ENCODE measurements at regions not wholly inside any gene's neighbourhood (a gene's known extent, or its start where the extent isn't known, plus 50 kb on each side); places are given as distances from the start of the nearest gene placed in this dataset.

DNA sequence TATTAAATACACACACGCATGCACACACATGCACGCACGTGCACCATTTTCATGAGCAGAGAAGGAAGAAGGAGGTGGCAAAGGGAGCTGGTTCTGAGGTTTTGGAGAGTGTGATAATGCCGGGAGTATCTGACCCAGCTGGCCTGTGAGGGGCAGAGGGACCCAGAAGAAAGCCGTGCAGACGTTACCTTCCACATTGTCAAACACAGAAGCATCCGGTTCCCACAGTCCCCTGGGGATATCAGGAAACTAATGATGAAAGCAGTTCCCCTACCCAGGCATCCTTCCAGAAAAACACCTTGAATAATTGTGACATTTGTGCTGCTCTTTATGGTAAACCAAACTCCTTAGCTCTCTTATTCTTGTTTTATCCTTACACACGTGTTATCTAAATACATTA is 85.7 kb upstream of the FAM180A start:
- Histone ChIP-seq H3K27me3 (ENCODE audit: control insufficient read depth, insufficient read depth, low read length) (no peaks in the 10 kb centered on the region), H3K4me1 (ENCODE audit: control insufficient read depth, extremely low read depth, insufficient read depth, low read length) (no peaks in the 10 kb centered on the region), H3K4me2 (ENCODE audit: extremely low read depth, insufficient read depth, low read length) (no peak overlapping the region), H3K9ac (ENCODE audit: insufficient read depth, low read length) (no peak overlapping the region), H3K79me2 (ENCODE audit: control insufficient read depth, insufficient read depth, low read length) (no peaks in the 10 kb centered on the region), H2AFZ (ENCODE audit: low read length) (no peak overlapping the region), H3K9me3 (ENCODE audit: control insufficient read depth, insufficient read depth, low read depth, low read length) (no peaks in the 10 kb centered on the region), H4K20me1 (ENCODE audit: control insufficient read depth, extremely low read depth, insufficient read depth, low read length) (no peaks in the 10 kb centered on the region), H3K27ac (ENCODE audit: insufficient read depth, low read length) (no peak overlapping the region), H3K4me3 (replicated peaks in 1 of 4; ENCODE audit: control extremely low read depth in 1 of 4, insufficient read depth in 1 of 4, low read depth in 3 of 4, low read length in 4 of 4) (no peak overlapping the region), H3K36me3 (ENCODE audit: control insufficient read depth, insufficient read depth, low read length) (no peaks in the 10 kb centered on the region)
- TF ChIP-seq EZH2 (IDR thresholded peaks at IDR 0.05; ENCODE audit: low read length, missing control alignments): no peak
- TF ChIP-seq, protein P1, sequence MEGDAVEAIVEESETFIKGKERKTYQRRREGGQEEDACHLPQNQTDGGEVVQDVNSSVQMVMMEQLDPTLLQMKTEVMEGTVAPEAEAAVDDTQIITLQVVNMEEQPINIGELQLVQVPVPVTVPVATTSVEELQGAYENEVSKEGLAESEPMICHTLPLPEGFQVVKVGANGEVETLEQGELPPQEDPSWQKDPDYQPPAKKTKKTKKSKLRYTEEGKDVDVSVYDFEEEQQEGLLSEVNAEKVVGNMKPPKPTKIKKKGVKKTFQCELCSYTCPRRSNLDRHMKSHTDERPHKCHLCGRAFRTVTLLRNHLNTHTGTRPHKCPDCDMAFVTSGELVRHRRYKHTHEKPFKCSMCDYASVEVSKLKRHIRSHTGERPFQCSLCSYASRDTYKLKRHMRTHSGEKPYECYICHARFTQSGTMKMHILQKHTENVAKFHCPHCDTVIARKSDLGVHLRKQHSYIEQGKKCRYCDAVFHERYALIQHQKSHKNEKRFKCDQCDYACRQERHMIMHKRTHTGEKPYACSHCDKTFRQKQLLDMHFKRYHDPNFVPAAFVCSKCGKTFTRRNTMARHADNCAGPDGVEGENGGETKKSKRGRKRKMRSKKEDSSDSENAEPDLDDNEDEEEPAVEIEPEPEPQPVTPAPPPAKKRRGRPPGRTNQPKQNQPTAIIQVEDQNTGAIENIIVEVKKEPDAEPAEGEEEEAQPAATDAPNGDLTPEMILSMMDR (conservative IDR thresholded peaks at IDR 0.05 in 1 of 2, IDR thresholded peaks at IDR 0.05 in 1 of 2; ENCODE audit: low read depth in 1 of 2, low read length in 2 of 2): no peak
- no peak for DNase-seq (ENCODE audit: low read depth in 2 of 2)

DNA sequence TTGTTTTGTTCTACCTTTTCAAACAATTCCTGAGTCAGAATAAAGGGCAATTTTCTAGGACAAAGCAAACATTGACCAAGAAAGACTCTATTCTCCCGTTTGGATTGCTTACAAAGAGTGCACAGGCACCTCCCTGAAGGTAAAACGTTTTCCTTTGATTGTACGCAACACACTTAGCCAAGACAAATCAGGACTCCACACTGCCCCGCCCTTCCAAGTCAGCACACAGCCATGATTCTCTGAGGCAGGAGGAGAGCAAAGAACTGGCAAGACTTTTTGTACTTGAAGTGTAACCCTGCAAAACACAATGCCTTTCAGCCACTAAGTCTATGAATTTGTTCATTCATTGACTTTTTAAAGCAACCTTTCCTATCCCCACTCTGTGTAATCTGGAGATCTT is 85.0 kb upstream of the FAM180A start:
- H3K9ac ChIP-seq (ENCODE audit: insufficient read depth, low read length): no peak overlapping the region
- H3K27ac ChIP-seq (ENCODE audit: insufficient read depth, low read length): no peak overlapping the region
- H3K36me3 ChIP-seq (ENCODE audit: control insufficient read depth, insufficient read depth, low read length): no peaks in the 10 kb centered on the region
- H3K4me1 ChIP-seq (ENCODE audit: control insufficient read depth, extremely low read depth, insufficient read depth, low read length): no peaks in the 10 kb centered on the region
- TF ChIP-seq, protein P1 (conservative IDR thresholded peaks at IDR 0.05 in 1 of 2, IDR thresholded peaks at IDR 0.05 in 1 of 2; ENCODE audit: low read depth in 1 of 2, low read length in 2 of 2): no peak
- no peak for TF ChIP-seq EZH2 (IDR thresholded peaks at IDR 0.05; ENCODE audit: low read length, missing control alignments)
- no peaks in the 10 kb centered on the region for H3K27me3 ChIP-seq (ENCODE audit: control insufficient read depth, insufficient read depth, low read length)
- no peak overlapping the region for H3K4me2 ChIP-seq (ENCODE audit: extremely low read depth, insufficient read depth, low read length)
- no peak overlapping the region for H2AFZ ChIP-seq (ENCODE audit: low read length)
- no peak overlapping the region for H3K4me3 ChIP-seq (replicated peaks in 1 of 4; ENCODE audit: control extremely low read depth in 1 of 4, insufficient read depth in 1 of 4, low read depth in 3 of 4, low read length in 4 of 4)
- H3K9me3 ChIP-seq (ENCODE audit: control insufficient read depth, insufficient read depth, low read depth, low read length): no peaks in the 10 kb centered on the region
- no peak for DNase-seq (ENCODE audit: low read depth in 2 of 2)
- no peaks in the 10 kb centered on the region for H4K20me1 ChIP-seq (ENCODE audit: control insufficient read depth, extremely low read depth, insufficient read depth, low read length)
- no peaks in the 10 kb centered on the region for H3K79me2 ChIP-seq (ENCODE audit: control insufficient read depth, insufficient read depth, low read length)

- no peak overlapping the region for H3K4me2 ChIP-seq (ENCODE audit: extremely low read depth, insufficient read depth, low read length)
- no peaks in the 10 kb centered on the region for H3K4me1 ChIP-seq (ENCODE audit: control insufficient read depth, extremely low read depth, insufficient read depth, low read length)
- H3K36me3 ChIP-seq (ENCODE audit: control insufficient read depth, insufficient read depth, low read length): no peaks in the 10 kb centered on the region
- H3K9ac ChIP-seq (ENCODE audit: insufficient read depth, low read length): no peak overlapping the region
- TF ChIP-seq, protein P1 (conservative IDR thresholded peaks at IDR 0.05 in 1 of 2, IDR thresholded peaks at IDR 0.05 in 1 of 2; ENCODE audit: low read depth in 1 of 2, low read length in 2 of 2): no peak
- no peak for TF ChIP-seq EZH2 (IDR thresholded peaks at IDR 0.05; ENCODE audit: low read length, missing control alignments)
- H2AFZ ChIP-seq (ENCODE audit: low read length): no peak overlapping the region
- no peaks in the 10 kb centered on the region for H3K27me3 ChIP-seq (ENCODE audit: control insufficient read depth, insufficient read depth, low read length)
- DNase-seq (ENCODE audit: low read depth in 2 of 2): no peak
- H4K20me1 ChIP-seq (ENCODE audit: control insufficient read depth, extremely low read depth, insufficient read depth, low read length): no peaks in the 10 kb centered on the region
- H3K9me3 ChIP-seq (ENCODE audit: control insufficient read depth, insufficient read depth, low read depth, low read length): no peaks in the 10 kb centered on the region
- no peaks in the 10 kb centered on the region for H3K79me2 ChIP-seq (ENCODE audit: control insufficient read depth, insufficient read depth, low read length)
- H3K27ac ChIP-seq (ENCODE audit: insufficient read depth, low read length): no peak overlapping the region
- H3K4me3 ChIP-seq (replicated peaks in 1 of 4; ENCODE audit: control extremely low read depth in 1 of 4, insufficient read depth in 1 of 4, low read depth in 3 of 4, low read length in 4 of 4): no peak overlapping the region
These were observed 83.0 kb upstream of the FAM180A start for GRCh38 chr7:135831455-135832195.

All from fibroblast of lung (primary cell).